HCT116 (cell line): ENCODE measurements at regions not wholly inside any gene's neighbourhood (a gene's known extent, or its start where the extent isn't known, plus 50 kb on each side); places are given as distances from the start of the nearest gene placed in this dataset.

Experiments used
- CEBPB ChIP-seq: IDR thresholded peaks from 2 replicates; pipeline ENCODE4 v1.6.1; 2012; ENCODE audit warnings: low read depth
- CTCF ChIP-seq, 3 experiments: fragments of 200-600 bp in 1 of 3; sonication (generic) in 1 of 3; IDR thresholded peaks in 2 of 3; conservative IDR thresholded peaks in 1 of 3; 2 replicates each; pipeline ENCODE4 v1.5.1; 2012 to 2017; ENCODE audit warnings: low read depth in 2 of 3, low read length in 2 of 3, antibody characterized with exemption in 1 of 3, borderline replicate concordance in 1 of 3, control low read depth in 1 of 3, mild to moderate bottlenecking in 1 of 3, mixed read lengths in 1 of 3, mixed run types in 1 of 3, moderate library complexity in 1 of 3; ENCODE audit not compliant: insufficient read depth in 1 of 3
- EZH2 ChIP-seq: fragments of 200-600 bp; sonication (generic); IDR thresholded peaks from 2 replicates; pipeline ENCODE4 v1.6.1; 2017; ENCODE audit warnings: antibody characterized with exemption, mixed run types
- EZH2phosphoT487 ChIP-seq: fragments of 200-600 bp; IDR thresholded peaks from 2 replicates; pipeline ENCODE4 v1.6.1; 2018; ENCODE audit warnings: antibody characterized with exemption, borderline replicate concordance
- FOSL1 ChIP-seq: IDR thresholded peaks from 2 replicates; pipeline ENCODE4 v1.6.1; 2012; ENCODE audit warnings: low read depth
- POLR2A ChIP-seq: IDR thresholded peaks from 2 replicates; pipeline ENCODE4 v1.7.0; 2011; ENCODE audit warnings: borderline replicate concordance; ENCODE audit not compliant: insufficient read depth, insufficient read length; ENCODE audit errors: extremely low read depth
- POLR2AphosphoS5 ChIP-seq: IDR thresholded peaks from 2 replicates; pipeline ENCODE4 v1.6.1; 2011; ENCODE audit warnings: mild to moderate bottlenecking, low read depth, low read length, moderate library complexity
- SP1 ChIP-seq: IDR thresholded peaks from 2 replicates; pipeline ENCODE4 v1.6.1; 2012; ENCODE audit warnings: low read depth
- SRF ChIP-seq: IDR thresholded peaks from 2 replicates; pipeline ENCODE4 v1.6.1; 2012; ENCODE audit warnings: low read depth
- ZBTB33 ChIP-seq: IDR thresholded peaks from 2 replicates; pipeline ENCODE4 v1.6.1; 2011; ENCODE audit warnings: mild to moderate bottlenecking, low read length, moderate library complexity; ENCODE audit not compliant: insufficient replicate concordance; ENCODE audit errors: extremely low read depth
- ZFX ChIP-seq: fragments of 450-650 bp; IDR thresholded peaks from 2 replicates; pipeline ENCODE4 v1.6.1; 2017
- ZNF274 ChIP-seq: fragments of 200-500 bp; sonication (Bioruptor generic); IDR thresholded peaks from 2 replicates; pipeline ENCODE4 v1.6.1; 2014; ENCODE audit warnings: mild to moderate bottlenecking, low read depth, low read length, inconsistent platforms
- TF ChIP-seq, protein P1 (sequence below): IDR thresholded peaks from 2 replicates; pipeline ENCODE4 v1.6.1; 2012; ENCODE audit warnings: low read depth
- TF ChIP-seq, protein P2 (sequence below): IDR thresholded peaks from 2 replicates; pipeline ENCODE4 v1.6.1; 2012

GRCh38 chr12:75695926-75696325 is 184.5 kb upstream of the KRR1 start:
- TF ChIP-seq CTCF (IDR thresholded peaks at IDR 0.05 in 2 of 3, conservative IDR thresholded peaks at IDR 0.05 in 1 of 3; ENCODE audit: borderline replicate concordance in 1 of 3, insufficient read depth in 1 of 3, low read depth in 2 of 3, low read length in 2 of 3) (no peak), ZFX (no peak), POLR2AphosphoS5 (no peak), CEBPB (no peak), ZBTB33 (no peak), POLR2A (no peak), EZH2phosphoT487 (no peak), SP1 (no peak), EZH2 (no peak), FOSL1 (no peak), SRF (no peak), ZNF274 (no peak)
- TF ChIP-seq, protein P1, sequence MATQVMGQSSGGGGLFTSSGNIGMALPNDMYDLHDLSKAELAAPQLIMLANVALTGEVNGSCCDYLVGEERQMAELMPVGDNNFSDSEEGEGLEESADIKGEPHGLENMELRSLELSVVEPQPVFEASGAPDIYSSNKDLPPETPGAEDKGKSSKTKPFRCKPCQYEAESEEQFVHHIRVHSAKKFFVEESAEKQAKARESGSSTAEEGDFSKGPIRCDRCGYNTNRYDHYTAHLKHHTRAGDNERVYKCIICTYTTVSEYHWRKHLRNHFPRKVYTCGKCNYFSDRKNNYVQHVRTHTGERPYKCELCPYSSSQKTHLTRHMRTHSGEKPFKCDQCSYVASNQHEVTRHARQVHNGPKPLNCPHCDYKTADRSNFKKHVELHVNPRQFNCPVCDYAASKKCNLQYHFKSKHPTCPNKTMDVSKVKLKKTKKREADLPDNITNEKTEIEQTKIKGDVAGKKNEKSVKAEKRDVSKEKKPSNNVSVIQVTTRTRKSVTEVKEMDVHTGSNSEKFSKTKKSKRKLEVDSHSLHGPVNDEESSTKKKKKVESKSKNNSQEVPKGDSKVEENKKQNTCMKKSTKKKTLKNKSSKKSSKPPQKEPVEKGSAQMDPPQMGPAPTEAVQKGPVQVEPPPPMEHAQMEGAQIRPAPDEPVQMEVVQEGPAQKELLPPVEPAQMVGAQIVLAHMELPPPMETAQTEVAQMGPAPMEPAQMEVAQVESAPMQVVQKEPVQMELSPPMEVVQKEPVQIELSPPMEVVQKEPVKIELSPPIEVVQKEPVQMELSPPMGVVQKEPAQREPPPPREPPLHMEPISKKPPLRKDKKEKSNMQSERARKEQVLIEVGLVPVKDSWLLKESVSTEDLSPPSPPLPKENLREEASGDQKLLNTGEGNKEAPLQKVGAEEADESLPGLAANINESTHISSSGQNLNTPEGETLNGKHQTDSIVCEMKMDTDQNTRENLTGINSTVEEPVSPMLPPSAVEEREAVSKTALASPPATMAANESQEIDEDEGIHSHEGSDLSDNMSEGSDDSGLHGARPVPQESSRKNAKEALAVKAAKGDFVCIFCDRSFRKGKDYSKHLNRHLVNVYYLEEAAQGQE = no peak
- TF ChIP-seq, protein P2, sequence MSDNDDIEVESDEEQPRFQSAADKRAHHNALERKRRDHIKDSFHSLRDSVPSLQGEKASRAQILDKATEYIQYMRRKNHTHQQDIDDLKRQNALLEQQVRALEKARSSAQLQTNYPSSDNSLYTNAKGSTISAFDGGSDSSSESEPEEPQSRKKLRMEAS = no peak
